Ovary (tissue), 3 donors: ENCODE measurements at regions not wholly inside any gene's neighbourhood (a gene's known extent, or its start where the extent isn't known, plus 50 kb on each side); places are given as distances from the start of the nearest gene placed in this dataset.

ENCODE experiments used
- EP300 ChIP-seq: sonication (generic); formaldehyde crosslinking; IDR thresholded peaks from one replicate; pipeline ENCODE4 v1.6.1; 2017; ENCODE audit warnings: antibody characterized with exemption
- POLR2A ChIP-seq: fragments of 450-650 bp; IDR thresholded peaks from one replicate; pipeline ENCODE4 v1.6.1; 2017; ENCODE audit warnings: antibody characterized with exemption, mild to moderate bottlenecking, moderate library complexity
- TF ChIP-seq, protein P1 (sequence below), 3 donors: fragments of 450-650 bp in 2 of 3; fragments of 200-600 bp in 1 of 3; IDR thresholded peaks; one replicate each; pipeline versions ENCODE4 v1.5.1 to v1.8.0; 2016 to 2022; ENCODE audit warnings: antibody characterized with exemption in 3 of 3, mild to moderate bottlenecking in 1 of 3
- donor health status: DM: no; HTN: no; CAD: no.

- TF ChIP-seq, protein P1, sequence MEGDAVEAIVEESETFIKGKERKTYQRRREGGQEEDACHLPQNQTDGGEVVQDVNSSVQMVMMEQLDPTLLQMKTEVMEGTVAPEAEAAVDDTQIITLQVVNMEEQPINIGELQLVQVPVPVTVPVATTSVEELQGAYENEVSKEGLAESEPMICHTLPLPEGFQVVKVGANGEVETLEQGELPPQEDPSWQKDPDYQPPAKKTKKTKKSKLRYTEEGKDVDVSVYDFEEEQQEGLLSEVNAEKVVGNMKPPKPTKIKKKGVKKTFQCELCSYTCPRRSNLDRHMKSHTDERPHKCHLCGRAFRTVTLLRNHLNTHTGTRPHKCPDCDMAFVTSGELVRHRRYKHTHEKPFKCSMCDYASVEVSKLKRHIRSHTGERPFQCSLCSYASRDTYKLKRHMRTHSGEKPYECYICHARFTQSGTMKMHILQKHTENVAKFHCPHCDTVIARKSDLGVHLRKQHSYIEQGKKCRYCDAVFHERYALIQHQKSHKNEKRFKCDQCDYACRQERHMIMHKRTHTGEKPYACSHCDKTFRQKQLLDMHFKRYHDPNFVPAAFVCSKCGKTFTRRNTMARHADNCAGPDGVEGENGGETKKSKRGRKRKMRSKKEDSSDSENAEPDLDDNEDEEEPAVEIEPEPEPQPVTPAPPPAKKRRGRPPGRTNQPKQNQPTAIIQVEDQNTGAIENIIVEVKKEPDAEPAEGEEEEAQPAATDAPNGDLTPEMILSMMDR (IDR thresholded peaks at IDR 0.05), result no peak
- TF ChIP-seq POLR2A, result no peak
- no peak for TF ChIP-seq EP300
Observed at GRCh38 chr12:23098110-23098509, 473.1 kb downstream of the ETNK1 start.
